PFSK-1 (cell line): ENCODE measurements at regions not wholly inside any gene's neighbourhood (a gene's known extent, or its start where the extent isn't known, plus 50 kb on each side); places are given as distances from the start of the nearest gene placed in this dataset.

ENCODE experiments used
- FOXP2 ChIP-seq: optimal IDR thresholded peaks from 2 replicates; pipeline ENCODE3; 2011; ENCODE audit warnings: borderline replicate concordance, control low read depth, inconsistent platforms; ENCODE audit not compliant: insufficient read depth; ENCODE audit errors: extremely low read length, extremely low read depth
- POLR2AphosphoS5 ChIP-seq: IDR thresholded peaks from 2 replicates; pipeline ENCODE4 v1.6.1; 2012; ENCODE audit warnings: low read depth, mild to moderate bottlenecking, control low read depth, low read length, moderate library complexity
- SIN3A ChIP-seq: IDR thresholded peaks from 2 replicates; pipeline ENCODE4 v1.6.1; 2012; ENCODE audit warnings: mild to moderate bottlenecking, low read length, moderate library complexity, borderline replicate concordance; ENCODE audit not compliant: insufficient read depth
- TAF1 ChIP-seq: IDR thresholded peaks from 2 replicates; pipeline ENCODE4 v1.6.1; 2012; ENCODE audit warnings: low read length, control low read depth, borderline replicate concordance; ENCODE audit not compliant: insufficient read depth
- TF ChIP-seq, protein P1 (sequence below), 2 experiments: IDR thresholded peaks; 2 replicates each; pipeline versions ENCODE4 v1.6.1 to v1.8.0; 2011 to 2012; ENCODE audit warnings: low read depth in 2 of 2, low read length in 2 of 2, control low read depth in 1 of 2, inconsistent platforms in 1 of 2, mild to moderate bottlenecking in 1 of 2, moderate library complexity in 1 of 2; ENCODE audit not compliant: insufficient read depth in 1 of 2

DNA sequence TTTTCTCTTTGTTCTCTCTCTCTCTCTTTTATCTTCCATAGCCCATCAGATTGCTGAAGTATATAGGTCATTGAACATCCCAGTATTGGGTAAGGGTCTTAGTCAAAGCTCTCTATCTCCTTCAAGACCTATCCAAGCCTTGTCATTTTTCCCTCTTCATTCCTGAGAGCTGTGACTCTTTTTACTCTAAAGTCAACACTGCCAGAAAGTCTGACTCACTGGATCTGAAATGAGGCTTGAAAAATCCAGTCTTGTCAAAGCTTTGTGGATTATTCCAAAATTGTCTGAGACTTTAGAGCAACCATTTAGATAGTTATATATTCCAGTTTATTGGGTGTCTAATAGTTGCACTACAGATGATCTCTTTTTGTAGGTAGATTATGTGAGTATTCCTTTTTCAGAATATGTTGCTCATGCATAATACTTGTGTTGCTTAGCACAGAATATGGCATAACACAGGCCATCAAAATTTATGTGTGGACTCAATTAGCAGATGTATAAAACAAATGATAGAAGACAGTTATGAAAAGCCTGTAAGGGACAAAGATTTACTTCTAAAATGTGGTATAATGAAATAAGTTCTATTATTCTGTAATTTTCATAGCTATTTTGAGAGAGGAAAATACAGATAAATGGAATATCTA, 389.3 kb upstream of the PCDH9 start:
- TF ChIP-seq SIN3A, result no peak
- no peak for TF ChIP-seq TAF1
- TF ChIP-seq POLR2AphosphoS5, result no peak
- TF ChIP-seq, protein P1, sequence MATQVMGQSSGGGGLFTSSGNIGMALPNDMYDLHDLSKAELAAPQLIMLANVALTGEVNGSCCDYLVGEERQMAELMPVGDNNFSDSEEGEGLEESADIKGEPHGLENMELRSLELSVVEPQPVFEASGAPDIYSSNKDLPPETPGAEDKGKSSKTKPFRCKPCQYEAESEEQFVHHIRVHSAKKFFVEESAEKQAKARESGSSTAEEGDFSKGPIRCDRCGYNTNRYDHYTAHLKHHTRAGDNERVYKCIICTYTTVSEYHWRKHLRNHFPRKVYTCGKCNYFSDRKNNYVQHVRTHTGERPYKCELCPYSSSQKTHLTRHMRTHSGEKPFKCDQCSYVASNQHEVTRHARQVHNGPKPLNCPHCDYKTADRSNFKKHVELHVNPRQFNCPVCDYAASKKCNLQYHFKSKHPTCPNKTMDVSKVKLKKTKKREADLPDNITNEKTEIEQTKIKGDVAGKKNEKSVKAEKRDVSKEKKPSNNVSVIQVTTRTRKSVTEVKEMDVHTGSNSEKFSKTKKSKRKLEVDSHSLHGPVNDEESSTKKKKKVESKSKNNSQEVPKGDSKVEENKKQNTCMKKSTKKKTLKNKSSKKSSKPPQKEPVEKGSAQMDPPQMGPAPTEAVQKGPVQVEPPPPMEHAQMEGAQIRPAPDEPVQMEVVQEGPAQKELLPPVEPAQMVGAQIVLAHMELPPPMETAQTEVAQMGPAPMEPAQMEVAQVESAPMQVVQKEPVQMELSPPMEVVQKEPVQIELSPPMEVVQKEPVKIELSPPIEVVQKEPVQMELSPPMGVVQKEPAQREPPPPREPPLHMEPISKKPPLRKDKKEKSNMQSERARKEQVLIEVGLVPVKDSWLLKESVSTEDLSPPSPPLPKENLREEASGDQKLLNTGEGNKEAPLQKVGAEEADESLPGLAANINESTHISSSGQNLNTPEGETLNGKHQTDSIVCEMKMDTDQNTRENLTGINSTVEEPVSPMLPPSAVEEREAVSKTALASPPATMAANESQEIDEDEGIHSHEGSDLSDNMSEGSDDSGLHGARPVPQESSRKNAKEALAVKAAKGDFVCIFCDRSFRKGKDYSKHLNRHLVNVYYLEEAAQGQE (IDR thresholded peaks at IDR 0.05; ENCODE audit: insufficient read depth in 1 of 2, low read depth in 2 of 2, low read length in 2 of 2), result no peak
- TF ChIP-seq FOXP2, result no peak

DNA sequence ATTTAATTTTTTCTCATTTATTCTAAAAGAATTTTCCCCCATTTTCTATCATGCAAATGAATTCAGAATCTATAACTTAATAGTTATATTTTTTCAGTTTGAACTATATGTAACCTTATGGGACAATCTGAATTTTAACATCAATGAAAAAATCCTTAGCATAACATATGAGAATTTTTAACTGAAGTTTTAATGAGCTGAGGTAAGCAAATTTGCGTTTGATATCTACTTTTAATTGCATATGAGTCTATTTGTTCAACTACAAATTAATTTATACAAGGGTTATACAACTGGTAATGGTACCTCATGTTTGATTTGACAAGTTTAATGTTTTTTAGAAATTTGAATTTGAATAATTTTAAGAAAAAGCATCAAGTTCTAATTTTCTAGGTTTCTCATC, 384.4 kb upstream of the PCDH9 start:
- TF ChIP-seq SIN3A, result no peak
- no peak for TF ChIP-seq TAF1
- no peak for TF ChIP-seq POLR2AphosphoS5
- TF ChIP-seq, protein P1 (IDR thresholded peaks at IDR 0.05; ENCODE audit: insufficient read depth in 1 of 2, low read depth in 2 of 2, low read length in 2 of 2), result no peak
- TF ChIP-seq FOXP2, result no peak

DNA sequence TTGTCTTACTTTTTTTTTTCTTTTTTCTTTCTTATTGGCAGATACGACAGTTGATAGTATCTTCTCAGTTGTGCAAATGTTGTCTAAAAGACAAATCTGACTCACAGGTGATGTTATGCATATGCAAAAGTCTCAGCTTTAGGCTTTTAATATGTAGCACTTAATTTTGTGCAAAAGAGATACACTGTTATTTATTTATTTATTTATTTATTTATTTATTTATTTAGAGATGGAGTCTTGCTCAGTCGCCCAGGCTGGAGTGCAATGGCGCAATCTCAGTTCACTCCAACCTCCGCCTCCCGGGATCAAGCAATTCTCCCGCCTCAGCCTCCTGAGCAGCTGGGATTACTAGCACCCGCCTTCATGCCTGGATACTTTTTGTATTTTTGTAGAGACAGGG, 383.9 kb upstream of the PCDH9 start:
- TF ChIP-seq FOXP2 (no peak), TAF1 (no peak), POLR2AphosphoS5 (no peak), SIN3A (no peak)
- TF ChIP-seq, protein P1 (IDR thresholded peaks at IDR 0.05; ENCODE audit: insufficient read depth in 1 of 2, low read depth in 2 of 2, low read length in 2 of 2), result no peak

DNA sequence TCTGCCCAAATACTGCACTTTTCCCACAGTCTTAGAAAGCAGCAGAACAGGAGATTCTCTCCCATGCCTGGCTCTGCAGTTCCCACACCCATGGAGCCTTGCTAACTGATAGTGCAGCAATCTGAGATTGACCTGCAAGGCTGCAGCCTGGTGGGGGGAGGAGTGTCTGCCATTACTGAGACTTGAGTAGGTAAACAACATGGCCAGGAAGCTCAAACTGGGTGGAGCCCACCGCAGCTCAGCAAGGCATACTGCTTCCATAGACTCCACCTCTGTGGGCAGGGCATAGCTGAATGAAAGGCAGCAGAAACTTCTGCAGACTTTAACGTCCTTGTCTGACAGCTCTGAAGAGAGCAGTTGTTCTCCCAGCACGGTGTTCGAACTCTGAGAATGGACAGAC, 358.5 kb upstream of the PCDH9 start:
- TF ChIP-seq POLR2AphosphoS5, result no peak
- TF ChIP-seq SIN3A, result no peak
- no peak for TF ChIP-seq TAF1
- TF ChIP-seq, protein P1 (IDR thresholded peaks at IDR 0.05; ENCODE audit: insufficient read depth in 1 of 2, low read depth in 2 of 2, low read length in 2 of 2), result no peak
- TF ChIP-seq FOXP2, result no peak

DNA sequence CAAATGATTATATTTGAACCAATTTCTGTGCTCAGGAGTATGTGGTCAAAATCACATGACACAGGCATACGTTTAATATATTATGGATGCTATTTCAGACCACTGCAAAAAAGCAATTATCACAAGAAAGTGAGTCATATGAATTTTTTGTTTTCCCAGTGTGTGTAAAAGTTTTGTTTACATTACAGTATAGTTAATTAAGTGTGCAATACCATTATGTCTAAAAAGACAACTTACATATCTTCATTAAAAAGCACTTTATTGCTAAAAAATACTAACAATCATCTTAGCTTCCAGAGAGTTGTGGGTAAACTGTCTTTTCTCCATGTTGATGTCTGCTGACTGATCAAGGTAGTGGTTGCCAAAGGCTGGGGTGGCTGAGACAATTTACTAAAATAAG, 347.2 kb upstream of the PCDH9 start:
- TF ChIP-seq SIN3A (no peak), TAF1 (no peak), POLR2AphosphoS5 (no peak)
- TF ChIP-seq, protein P1 (IDR thresholded peaks at IDR 0.05; ENCODE audit: insufficient read depth in 1 of 2, low read depth in 2 of 2, low read length in 2 of 2), result no peak
